ENCODE measurements at regions not wholly inside any gene's neighbourhood (a gene's known extent, or its start where the extent isn't known, plus 50 kb on each side); places are given as distances from the start of the nearest gene placed in this dataset.

- TF ChIP-seq, protein P1, sequence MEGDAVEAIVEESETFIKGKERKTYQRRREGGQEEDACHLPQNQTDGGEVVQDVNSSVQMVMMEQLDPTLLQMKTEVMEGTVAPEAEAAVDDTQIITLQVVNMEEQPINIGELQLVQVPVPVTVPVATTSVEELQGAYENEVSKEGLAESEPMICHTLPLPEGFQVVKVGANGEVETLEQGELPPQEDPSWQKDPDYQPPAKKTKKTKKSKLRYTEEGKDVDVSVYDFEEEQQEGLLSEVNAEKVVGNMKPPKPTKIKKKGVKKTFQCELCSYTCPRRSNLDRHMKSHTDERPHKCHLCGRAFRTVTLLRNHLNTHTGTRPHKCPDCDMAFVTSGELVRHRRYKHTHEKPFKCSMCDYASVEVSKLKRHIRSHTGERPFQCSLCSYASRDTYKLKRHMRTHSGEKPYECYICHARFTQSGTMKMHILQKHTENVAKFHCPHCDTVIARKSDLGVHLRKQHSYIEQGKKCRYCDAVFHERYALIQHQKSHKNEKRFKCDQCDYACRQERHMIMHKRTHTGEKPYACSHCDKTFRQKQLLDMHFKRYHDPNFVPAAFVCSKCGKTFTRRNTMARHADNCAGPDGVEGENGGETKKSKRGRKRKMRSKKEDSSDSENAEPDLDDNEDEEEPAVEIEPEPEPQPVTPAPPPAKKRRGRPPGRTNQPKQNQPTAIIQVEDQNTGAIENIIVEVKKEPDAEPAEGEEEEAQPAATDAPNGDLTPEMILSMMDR (conservative IDR thresholded peaks at IDR 0.05; ENCODE audit: low read depth, low read length): no peak
- TF ChIP-seq EZH2 (IDR thresholded peaks at IDR 0.05; ENCODE audit: borderline replicate concordance, low read depth, low read length, poor library complexity, severe bottlenecking): no peak
These were observed 1336.5 kb upstream of the SLC39A10 start for GRCh38 chr2:194320520-194320919.
